Hepatic stellate cell (primary cell): ENCODE measurements at regions not wholly inside any gene's neighbourhood (a gene's known extent, or its start where the extent isn't known, plus 50 kb on each side); places are given as distances from the start of the nearest gene placed in this dataset.
A peak's percentile ranks its signal among the peaks of the same experiment; 100 is the strongest.

Experiments
- DNase-seq: peaks from one replicate; pipeline ENCODE4 v3.0.0; 2011; ENCODE audit warnings: low spot score

- no peak for DNase-seq
Observed at GRCh38 chr7:46237466-46237865, 316.4 kb upstream of the IGFBP3 start.

GRCh38 chr7:46233585-46234329 is 312.7 kb upstream of the IGFBP3 start:
- no peak for DNase-seq

- no peak for DNase-seq
Observed at GRCh38 chr7:46230990-46231305, 309.9 kb upstream of the IGFBP3 start.

- no peak for DNase-seq
Observed at GRCh38 chr7:46230298-46230989, 309.4 kb upstream of the IGFBP3 start.

- peak; percentile 73 for DNase-seq
Observed at GRCh38 chr7:46229409-46229808, 308.3 kb upstream of the IGFBP3 start.

- no peak for DNase-seq
Observed at GRCh38 chr7:46226860-46227259, 305.8 kb upstream of the IGFBP3 start.

GRCh38 chr7:46224363-46224762 is 303.3 kb upstream of the IGFBP3 start:
- DNase-seq, result no peak

- DNase-seq, result no peak
Observed at GRCh38 chr7:46220066-46220630, 299.1 kb upstream of the IGFBP3 start.

GRCh38 chr7:46218461-46219200 is 297.6 kb upstream of the IGFBP3 start:
- DNase-seq, result no peak

- DNase-seq, result no peak
Observed at GRCh38 chr7:46215987-46216567, 295.0 kb upstream of the IGFBP3 start.

GRCh38 chr7:46214526-46214925 is 293.5 kb upstream of the IGFBP3 start:
- DNase-seq, result no peak

GRCh38 chr7:46213154-46213537 is 292.1 kb upstream of the IGFBP3 start:
- no peak for DNase-seq

GRCh38 chr7:46212425-46213153 is 291.5 kb upstream of the IGFBP3 start:
- DNase-seq, result no peak

GRCh38 chr7:46210467-46210866 is 289.4 kb upstream of the IGFBP3 start:
- DNase-seq, result no peak

GRCh38 chr7:46209611-46210388 is 288.7 kb upstream of the IGFBP3 start:
- no peak for DNase-seq

- no peak for DNase-seq
Observed at GRCh38 chr7:46208635-46209525, 287.8 kb upstream of the IGFBP3 start.

- no peak for DNase-seq
Observed at GRCh38 chr7:46207931-46208634, 287.0 kb upstream of the IGFBP3 start.

- DNase-seq, result no peak
Observed at GRCh38 chr7:46206476-46207060, 285.5 kb upstream of the IGFBP3 start.

- DNase-seq, result no peak
Observed at GRCh38 chr7:46205478-46205877, 284.4 kb upstream of the IGFBP3 start.
